Panc1 (cell line): ENCODE measurements at regions not wholly inside any gene's neighbourhood (a gene's known extent, or its start where the extent isn't known, plus 50 kb on each side); places are given as distances from the start of the nearest gene placed in this dataset.

ENCODE experiments used
- CTCF ChIP-seq: fragments of 450-650 bp; IDR thresholded peaks from 2 replicates; pipeline ENCODE4 v1.5.1; 2017; ENCODE audit warnings: mild to moderate bottlenecking
- POLR2AphosphoS5 ChIP-seq: IDR thresholded peaks from 2 replicates; pipeline ENCODE4 v1.6.1; 2012; ENCODE audit warnings: mild to moderate bottlenecking, low read depth, low read length, moderate library complexity
- TCF7L2 ChIP-seq: IDR thresholded peaks from 2 replicates; pipeline ENCODE4 v1.6.1; 2011; ENCODE audit warnings: mild to moderate bottlenecking, low read depth, low read length, inconsistent platforms

GRCh38 chr12:107258780-107259179 lies 165.4 kb upstream of the CRY1 start:
- no peak for TF ChIP-seq CTCF
- TF ChIP-seq POLR2AphosphoS5, result no peak
- no peak for TF ChIP-seq TCF7L2
